HFF-Myc (cell line): ENCODE measurements at regions not wholly inside any gene's neighbourhood (a gene's known extent, or its start where the extent isn't known, plus 50 kb on each side); places are given as distances from the start of the nearest gene placed in this dataset.

ENCODE experiments used
- DNase-seq: peaks from one replicate; pipeline ENCODE4 v3.0.0-alpha.2; 2011; ENCODE audit warnings: low read depth; ENCODE audit errors: extremely low read depth
- H3K4me3 ChIP-seq: replicated peaks from 2 replicates; pipeline ENCODE4 v1.5.1; 2011; ENCODE audit warnings: low read depth, mild to moderate bottlenecking, control low read depth, low read length
- TF ChIP-seq, protein P1 (sequence below): IDR thresholded peaks from 2 replicates; pipeline ENCODE4 v1.5.1; 2012; ENCODE audit warnings: mild to moderate bottlenecking, low read depth, low read length, control low read depth; ENCODE audit errors: missing control alignments

- TF ChIP-seq, protein P1, sequence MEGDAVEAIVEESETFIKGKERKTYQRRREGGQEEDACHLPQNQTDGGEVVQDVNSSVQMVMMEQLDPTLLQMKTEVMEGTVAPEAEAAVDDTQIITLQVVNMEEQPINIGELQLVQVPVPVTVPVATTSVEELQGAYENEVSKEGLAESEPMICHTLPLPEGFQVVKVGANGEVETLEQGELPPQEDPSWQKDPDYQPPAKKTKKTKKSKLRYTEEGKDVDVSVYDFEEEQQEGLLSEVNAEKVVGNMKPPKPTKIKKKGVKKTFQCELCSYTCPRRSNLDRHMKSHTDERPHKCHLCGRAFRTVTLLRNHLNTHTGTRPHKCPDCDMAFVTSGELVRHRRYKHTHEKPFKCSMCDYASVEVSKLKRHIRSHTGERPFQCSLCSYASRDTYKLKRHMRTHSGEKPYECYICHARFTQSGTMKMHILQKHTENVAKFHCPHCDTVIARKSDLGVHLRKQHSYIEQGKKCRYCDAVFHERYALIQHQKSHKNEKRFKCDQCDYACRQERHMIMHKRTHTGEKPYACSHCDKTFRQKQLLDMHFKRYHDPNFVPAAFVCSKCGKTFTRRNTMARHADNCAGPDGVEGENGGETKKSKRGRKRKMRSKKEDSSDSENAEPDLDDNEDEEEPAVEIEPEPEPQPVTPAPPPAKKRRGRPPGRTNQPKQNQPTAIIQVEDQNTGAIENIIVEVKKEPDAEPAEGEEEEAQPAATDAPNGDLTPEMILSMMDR, result no peak
- H3K4me3 ChIP-seq, result no peak overlapping the region
- DNase-seq, result no peak
These were observed 86.0 kb downstream of the PJA1 start for GRCh38 chrX:69079268-69079667.

DNA sequence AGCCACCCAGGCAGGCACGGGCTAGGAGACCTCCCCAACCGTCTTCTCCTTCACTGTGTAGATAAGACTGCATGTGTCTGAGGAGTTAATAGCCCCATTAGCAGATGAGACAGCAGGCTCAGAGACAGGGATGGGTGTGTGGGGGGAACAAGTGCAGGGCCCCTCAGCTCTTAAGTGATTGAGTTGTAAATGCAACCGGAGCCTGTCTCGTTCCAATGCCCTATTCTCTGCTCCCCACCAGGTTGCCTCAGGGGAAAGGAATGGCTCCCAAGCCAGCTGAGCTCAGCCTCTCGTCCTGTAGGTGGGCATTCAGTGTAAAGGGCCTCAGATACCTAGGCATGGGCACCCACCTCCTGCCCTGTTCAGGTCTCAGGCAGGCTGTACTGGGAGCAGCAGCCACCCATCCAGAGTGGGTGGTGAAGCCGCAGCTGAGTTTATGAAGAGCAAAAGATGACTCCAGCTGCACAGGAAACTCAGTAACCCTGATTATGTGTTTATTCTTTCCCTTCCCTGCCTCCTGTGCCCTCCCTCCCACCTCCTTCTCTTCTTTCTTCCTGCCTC lies 87.3 kb downstream of the PJA1 start:
- TF ChIP-seq, protein P1, result no peak
- no peak for DNase-seq
- H3K4me3 ChIP-seq, result no peak overlapping the region

GRCh38 chrX:69076088-69076487 lies 89.2 kb downstream of the PJA1 start:
- no peak overlapping the region for H3K4me3 ChIP-seq
- TF ChIP-seq, protein P1, result no peak
- DNase-seq, result no peak

- TF ChIP-seq, protein P1, result no peak
- no peak overlapping the region for H3K4me3 ChIP-seq
- no peak for DNase-seq
These were observed 90.5 kb downstream of the PJA1 start for GRCh38 chrX:69074726-69075125.

DNA sequence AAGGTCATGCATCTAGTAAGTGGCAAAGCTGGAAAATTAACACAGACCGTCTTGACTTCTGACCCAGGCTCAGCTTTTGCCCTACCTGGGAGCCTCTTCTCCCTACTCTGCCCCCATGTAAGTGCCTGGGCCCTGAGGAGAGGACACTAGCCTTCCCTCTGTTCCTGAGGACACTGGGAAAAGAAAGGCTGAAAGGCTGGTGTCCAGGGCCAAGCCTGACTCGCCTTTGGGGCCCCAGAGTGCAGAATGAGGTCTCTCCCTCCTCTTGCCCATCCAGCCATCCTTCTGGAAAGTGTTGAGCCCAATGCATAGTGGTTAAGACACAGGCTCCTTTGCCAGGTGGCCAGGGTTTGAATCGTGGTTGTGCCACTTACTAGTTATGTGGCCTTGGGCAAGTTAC lies 91.5 kb downstream of the PJA1 start:
- no peak for DNase-seq
- TF ChIP-seq, protein P1, result no peak

GRCh38 chrX:69073241-69073640 lies 92.0 kb downstream of the PJA1 start:
- DNase-seq, result no peak
- no peak overlapping the region for H3K4me3 ChIP-seq
- TF ChIP-seq, protein P1, result no peak

More for the DNA sequence above, 91.5 kb downstream of the PJA1 start:
- no peak overlapping the region for H3K4me3 ChIP-seq

GRCh38 chrX:69072486-69073006 lies 92.7 kb downstream of the PJA1 start:
- DNase-seq, result no peak
- no peak overlapping the region for H3K4me3 ChIP-seq
- TF ChIP-seq, protein P1, result no peak
